HG03135 (cell line): ENCODE measurements at regions not wholly inside any gene's neighbourhood (a gene's known extent, or its start where the extent isn't known, plus 50 kb on each side); places are given as distances from the start of the nearest gene placed in this dataset.

Source experiments
- ATAC-seq: cut with Tn5 transposase; IDR thresholded peaks from one replicate; pipeline ENCODE4 v1.9.1; 2021; ENCODE audit warnings: mild to moderate bottlenecking, moderate library complexity; ENCODE audit not compliant: unreplicated experiment

DNA sequence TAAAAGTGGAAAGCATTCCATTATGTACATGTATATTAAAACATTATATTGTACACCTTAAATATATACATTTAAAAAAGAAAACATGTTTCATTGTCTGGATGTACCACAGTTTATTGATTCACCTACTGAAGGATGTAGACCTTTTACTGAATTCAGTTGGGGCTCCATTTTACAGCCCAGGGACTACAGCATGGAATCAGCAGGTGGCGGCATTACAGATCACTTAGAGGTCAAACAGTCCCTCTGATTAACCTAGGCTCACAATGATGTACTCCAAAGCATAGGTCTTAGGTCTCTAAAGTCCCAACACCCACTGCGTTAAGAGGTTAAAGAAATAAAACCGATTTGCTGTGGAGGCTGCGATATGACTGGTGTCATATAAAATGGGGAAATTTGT, 490.9 kb downstream of the SHISA9 start:
- ATAC-seq = no peak

DNA sequence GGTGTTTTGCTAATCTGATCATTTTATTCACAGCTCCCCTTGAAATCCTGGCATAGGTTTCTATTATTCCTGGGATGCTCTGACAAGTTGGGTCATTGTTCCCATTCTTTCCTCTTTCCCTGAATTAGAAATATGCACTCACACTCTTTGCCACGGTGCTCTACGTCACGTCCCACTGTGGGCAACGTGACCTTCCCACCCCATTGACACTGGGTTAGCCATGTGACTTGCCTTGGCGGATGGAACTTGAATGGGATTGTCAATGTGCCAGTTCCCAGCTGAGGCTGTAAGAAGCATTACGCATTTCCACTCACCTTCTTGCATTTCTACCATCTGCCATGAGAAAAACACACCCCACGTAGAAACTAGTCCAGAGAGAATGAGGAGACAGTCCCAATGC, 492.4 kb downstream of the SHISA9 start:
- ATAC-seq = no peak

GRCh38 chr16:13394488-13394887, 493.1 kb downstream of the SHISA9 start:
- ATAC-seq = no peak

DNA sequence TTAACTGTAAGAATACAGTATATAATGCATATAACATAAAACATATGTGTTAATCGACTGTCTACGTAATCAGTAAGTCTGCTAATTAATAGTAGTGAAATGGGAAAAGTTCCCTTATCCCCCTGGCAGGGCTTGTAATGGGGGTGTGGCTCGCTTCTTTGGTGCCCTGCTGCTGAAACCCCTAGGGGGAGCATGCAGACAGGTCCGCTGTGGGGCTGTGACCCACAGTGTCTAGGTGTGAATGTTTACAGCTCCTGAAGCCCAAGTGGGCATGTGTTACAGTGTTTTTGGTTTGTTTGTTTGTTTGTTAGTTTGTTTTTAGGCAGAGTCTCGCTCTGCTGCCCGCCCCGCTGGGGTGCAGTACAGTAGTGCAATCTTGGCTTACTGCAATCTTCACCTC, 495.7 kb downstream of the SHISA9 start:
- ATAC-seq = no peak

DNA sequence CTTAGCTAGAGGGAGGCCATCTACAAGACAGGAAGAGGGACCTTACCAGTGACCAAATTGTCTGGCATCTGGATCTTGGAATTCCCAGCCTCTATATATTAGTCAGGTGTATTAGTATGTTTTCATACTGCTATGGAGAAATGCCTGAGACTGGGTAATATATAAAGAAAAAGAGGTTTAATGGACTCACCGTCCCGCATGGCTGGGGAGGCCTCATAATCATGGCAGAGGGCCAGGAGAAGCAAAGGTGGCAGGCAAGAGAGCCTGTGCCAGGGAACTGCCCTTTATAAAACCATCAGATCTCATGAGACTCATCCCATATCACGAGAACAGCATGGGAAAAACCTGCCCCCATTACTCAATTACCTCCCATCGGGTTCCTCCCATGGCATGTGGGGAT, 500.2 kb downstream of the SHISA9 start:
- no peak for ATAC-seq

GRCh38 chr16:13402601-13403000, 501.2 kb downstream of the SHISA9 start:
- ATAC-seq = no peak

- ATAC-seq = no peak
Observed at GRCh38 chr16:13403326-13403725, 501.9 kb downstream of the SHISA9 start.

DNA sequence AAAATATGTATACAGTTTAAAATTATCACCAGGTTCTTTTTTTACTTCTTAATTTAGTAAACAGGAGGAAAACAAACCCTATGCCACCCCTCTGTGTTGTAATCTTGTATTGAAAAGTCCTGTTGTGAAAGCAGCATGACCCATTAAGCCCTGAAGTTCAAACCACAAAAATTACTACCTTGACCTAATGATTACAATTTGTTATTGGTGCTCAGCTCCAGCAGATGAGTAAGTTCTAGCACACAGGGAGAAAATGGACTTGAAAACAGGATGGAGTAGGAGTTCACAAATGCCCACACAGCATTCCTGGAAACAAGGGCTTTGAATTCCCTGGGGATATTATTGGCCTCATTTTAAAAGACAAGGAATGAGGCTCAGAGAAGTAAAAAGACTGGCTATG, 505.8 kb upstream of the ERCC4 start:
- ATAC-seq = no peak

DNA sequence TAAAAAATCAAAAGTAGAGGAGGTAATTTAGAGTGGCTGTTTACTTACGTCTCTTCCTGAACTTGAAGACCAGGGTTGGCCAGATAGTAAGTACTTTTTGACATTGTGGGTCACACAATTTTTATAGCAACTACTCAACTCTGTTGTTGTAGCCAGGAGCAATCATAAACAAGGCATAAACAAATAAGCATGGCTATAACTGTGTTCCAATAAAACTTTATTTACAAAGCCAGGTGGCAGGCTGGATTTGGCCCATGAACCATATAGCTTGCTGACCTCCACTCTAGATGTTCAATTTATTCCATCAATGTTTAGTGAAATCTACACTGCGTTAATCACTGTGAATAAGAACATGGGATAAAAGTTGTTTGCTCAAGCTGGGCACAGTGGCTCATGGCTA, 500.4 kb upstream of the ERCC4 start:
- no peak for ATAC-seq

GRCh38 chr16:13421726-13422125, 498.2 kb upstream of the ERCC4 start:
- no peak for ATAC-seq

DNA sequence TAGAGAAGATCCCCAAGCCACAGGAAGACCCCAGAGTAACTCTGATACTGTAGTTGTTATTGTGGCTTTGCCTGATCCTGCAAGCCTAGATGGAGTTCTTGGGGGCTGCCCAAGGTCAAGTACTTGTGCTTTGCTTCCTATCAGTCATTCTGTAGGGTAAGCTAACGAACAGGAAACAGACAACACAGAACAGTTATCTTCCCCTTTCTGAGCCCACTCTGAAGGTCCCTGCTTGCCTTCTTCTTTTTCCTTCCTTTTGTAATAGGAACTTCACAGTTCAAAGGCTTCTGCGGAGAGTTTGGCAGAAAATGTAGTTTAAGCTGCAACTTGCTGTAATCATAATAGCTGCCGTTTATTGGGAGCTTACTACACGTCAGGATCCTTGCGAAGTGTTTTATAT, 494.1 kb upstream of the ERCC4 start:
- ATAC-seq = no peak

- ATAC-seq = no peak
Observed at GRCh38 chr16:13426269-13426668, 493.7 kb upstream of the ERCC4 start.

DNA sequence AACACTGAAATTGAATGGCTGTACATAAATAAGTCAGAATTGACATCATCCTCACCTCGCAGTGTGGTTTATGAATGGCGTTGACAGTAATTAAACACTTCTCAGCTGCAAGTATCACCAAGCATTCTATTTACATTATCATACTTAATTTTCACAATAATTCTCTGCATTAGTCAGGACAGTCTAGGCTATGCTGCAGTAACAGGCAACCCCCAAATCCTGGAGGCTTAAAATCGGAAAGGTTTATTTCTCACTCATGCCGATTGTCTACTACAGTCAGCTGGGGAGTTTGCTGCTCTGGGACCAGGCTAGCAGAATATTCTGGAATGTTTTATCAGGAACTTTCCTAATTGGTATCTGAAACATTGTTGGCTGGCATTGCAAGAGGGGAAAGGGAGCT, 493.2 kb upstream of the ERCC4 start:
- no peak for ATAC-seq

DNA sequence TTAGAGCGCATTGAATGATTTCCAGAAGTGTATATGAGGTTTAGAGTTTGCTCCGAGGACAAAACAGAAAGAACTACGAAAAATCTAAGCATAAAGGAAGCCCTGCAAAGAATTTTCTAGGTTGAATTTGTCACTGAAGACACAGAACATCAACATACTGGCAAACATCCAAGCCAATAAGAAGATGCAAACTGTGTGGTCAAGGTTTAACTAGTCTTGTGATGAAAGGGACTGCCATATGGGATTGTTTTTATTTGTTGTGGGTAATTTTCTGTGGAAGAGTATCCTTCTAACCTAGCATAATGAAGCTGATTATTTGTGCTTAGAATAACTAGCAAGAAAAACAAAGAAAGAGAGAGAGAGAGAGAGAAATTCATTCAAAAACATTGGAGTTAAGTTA, 492.0 kb upstream of the ERCC4 start:
- ATAC-seq = no peak

DNA sequence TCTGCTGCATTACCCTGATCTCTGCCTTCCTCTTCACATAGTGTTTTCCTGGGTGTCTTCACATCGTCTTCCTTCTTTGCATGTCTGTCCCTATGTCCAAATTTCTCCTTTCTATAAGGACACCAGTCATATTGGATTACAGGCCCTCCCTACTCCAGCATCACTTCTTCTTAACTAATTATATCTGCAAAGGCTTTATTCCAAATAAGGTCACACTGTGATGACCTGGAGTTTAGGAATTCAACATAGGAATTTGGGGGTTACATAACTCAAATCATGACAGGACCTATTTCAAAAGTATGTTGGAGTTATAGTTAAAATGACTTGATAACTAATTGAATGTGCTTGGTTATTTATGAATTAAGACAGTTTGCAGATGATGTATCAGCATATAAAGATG, 490.5 kb upstream of the ERCC4 start:
- ATAC-seq = no peak

GRCh38 chr16:13435415-13435814, 484.5 kb upstream of the ERCC4 start:
- no peak for ATAC-seq

GRCh38 chr16:13435873-13436474, 484.0 kb upstream of the ERCC4 start:
- no peak for ATAC-seq

- ATAC-seq = peak; percentile 74
Observed at GRCh38 chr16:13436641-13437412, 483.1 kb upstream of the ERCC4 start.

DNA sequence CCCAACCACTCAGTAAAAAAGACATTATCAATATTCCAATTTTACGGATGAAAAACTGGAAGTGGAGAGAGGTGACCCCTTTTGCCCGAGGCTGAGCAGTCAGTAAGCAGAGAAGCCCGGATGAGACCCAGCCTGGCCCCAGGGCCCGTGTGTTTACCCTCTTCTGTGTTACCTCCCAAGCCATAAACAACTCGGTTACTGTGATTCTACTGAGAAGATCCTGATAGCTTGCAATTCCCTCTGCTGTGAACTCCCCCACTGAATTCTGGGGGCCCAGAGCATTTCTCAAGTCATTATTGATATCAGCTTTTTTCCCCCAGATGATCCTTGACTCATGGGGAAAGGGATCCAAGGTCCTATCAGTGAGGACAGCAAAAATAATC, 482.6 kb upstream of the ERCC4 start:
- no peak for ATAC-seq

DNA sequence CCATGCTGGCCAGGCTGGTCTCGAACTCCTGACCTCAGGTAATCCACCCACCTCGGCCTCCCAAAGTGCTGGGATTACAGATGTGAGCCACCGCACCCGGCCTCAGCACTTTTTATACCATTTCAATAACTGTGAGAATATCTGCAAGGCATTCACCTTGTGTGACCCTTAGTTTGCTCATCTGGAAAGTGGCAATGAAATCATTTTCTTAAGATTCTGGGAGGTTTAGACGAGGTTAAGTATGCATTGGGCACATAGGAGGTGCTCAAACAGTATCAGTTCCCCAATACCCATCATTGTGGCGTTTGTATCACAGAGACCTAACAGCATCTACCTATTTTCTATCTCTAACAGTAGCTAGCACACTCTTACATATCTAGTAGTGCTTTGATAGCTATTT, 481.9 kb upstream of the ERCC4 start:
- ATAC-seq = no peak

DNA sequence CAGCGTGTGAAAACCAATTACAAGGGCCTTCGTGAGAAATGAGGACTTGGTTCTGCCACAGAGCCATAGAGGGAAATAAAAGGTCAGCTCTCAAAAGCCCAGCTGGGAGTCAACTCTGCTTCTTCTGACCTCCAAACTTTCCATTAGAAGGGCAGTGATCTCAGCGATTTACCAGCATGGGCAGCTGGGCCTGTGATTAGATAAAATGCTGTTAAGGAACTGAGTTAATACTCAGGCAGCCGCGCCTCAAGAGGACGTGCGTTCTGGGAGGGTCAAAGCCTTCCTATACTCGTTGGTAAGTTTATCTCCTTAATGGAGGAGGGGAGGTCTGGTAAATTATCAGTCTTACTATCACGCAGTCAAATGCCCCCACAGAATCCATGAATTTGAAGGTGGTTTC, 480.2 kb upstream of the ERCC4 start:
- ATAC-seq = no peak

- no peak for ATAC-seq
Observed at GRCh38 chr16:13441675-13442074, 478.3 kb upstream of the ERCC4 start.

DNA sequence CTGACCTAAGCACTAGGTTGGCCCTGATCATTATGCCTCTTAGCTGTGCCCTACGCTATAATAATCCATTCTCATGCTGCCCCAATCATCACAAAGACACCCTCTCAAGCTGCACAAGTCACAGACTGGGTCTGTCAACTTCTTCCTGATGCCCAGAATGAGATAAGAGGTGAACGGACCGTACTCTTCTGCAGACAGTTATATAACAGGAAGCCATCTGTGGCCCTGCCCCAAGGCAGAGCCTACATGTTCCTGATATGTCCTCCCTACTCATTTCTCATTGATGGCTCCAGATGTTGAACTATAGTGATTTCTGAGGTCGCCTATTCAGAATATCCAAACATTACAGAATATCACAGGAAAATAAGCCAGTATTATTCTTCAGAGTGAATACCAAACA, 471.6 kb upstream of the ERCC4 start:
- no peak for ATAC-seq
